Neural progenitor cell (in vitro differentiated cells): ENCODE measurements at regions not wholly inside any gene's neighbourhood (a gene's known extent, or its start where the extent isn't known, plus 50 kb on each side); places are given as distances from the start of the nearest gene placed in this dataset.

ENCODE experiments used
- DNase-seq: peaks from one replicate; pipeline ENCODE4 v3.0.0-alpha.2; 2016; ENCODE audit warnings: low spot score
- H2AFZ ChIP-seq: fragments of 200-600 bp; sonication (generic); replicated peaks from 2 replicates; pipeline ENCODE4 v1.6.1; 2016; ENCODE audit warnings: antibody characterized with exemption
- H3F3A ChIP-seq: fragments of 200-600 bp; sonication (generic); 2 replicates; pipeline ENCODE4 v1.6.1; 2016; ENCODE audit warnings: antibody characterized with exemption, low read depth
- H3K27ac ChIP-seq: fragments of 200-600 bp; sonication (generic); 2 replicates; pipeline ENCODE4 v1.5.1; 2016; ENCODE audit warnings: mild to moderate bottlenecking
- H3K27me3 ChIP-seq: fragments of 200-600 bp; sonication (generic); 2 replicates; pipeline ENCODE4 v1.6.1; 2016; ENCODE audit warnings: mild to moderate bottlenecking, moderate library complexity
- H3K36me3 ChIP-seq: fragments of 200-600 bp; sonication (generic); 2 replicates; pipeline ENCODE4 v1.5.1; 2016
- H3K4me1 ChIP-seq: fragments of 200-600 bp; sonication (generic); 2 replicates; pipeline ENCODE4 v1.6.1; 2016; ENCODE audit warnings: mixed run types
- H3K4me2 ChIP-seq: fragments of 200-600 bp; sonication (generic); 2 replicates; pipeline ENCODE4 v1.6.1; 2016
- H3K4me3 ChIP-seq: fragments of 200-600 bp; sonication (generic); 2 replicates; pipeline ENCODE4 v1.5.1; 2016
- H3K79me2 ChIP-seq: fragments of 200-600 bp; sonication (generic); 2 replicates; pipeline ENCODE4 v1.6.1; 2016; ENCODE audit warnings: low read depth
- H3K9ac ChIP-seq: fragments of 200-600 bp; sonication (generic); 2 replicates; pipeline ENCODE4 v1.6.1; 2016
- H3K9me3 ChIP-seq: fragments of 200-600 bp; sonication (generic); 2 replicates; pipeline ENCODE4 v1.5.1; 2016; ENCODE audit warnings: low read depth
- H4K20me1 ChIP-seq: fragments of 200-600 bp; sonication (generic); 2 replicates; pipeline ENCODE4 v1.6.1; 2016; ENCODE audit warnings: low read depth
- H3K27ac Mint-ChIP-seq: 3 replicates; pipeline ENCODE4 v1.8.0; 2021; ENCODE audit warnings: mixed read lengths
- H3K27me3 Mint-ChIP-seq: 2 replicates; pipeline ENCODE4 v1.8.0; 2022; ENCODE audit warnings: low read depth, mild to moderate bottlenecking, inconsistent platforms, moderate library complexity, mixed read lengths; ENCODE audit not compliant: insufficient read depth
- H3K36me3 Mint-ChIP-seq: 3 replicates; pipeline ENCODE4 v1.8.0; 2021; ENCODE audit warnings: mixed read lengths
- H3K4me1 Mint-ChIP-seq: 3 replicates; pipeline ENCODE4 v1.8.0; 2021; ENCODE audit warnings: mixed read lengths
- H3K4me3 Mint-ChIP-seq: 3 replicates; pipeline ENCODE4 v1.8.0; 2021; ENCODE audit warnings: mild to moderate bottlenecking, moderate library complexity, mixed read lengths
- H3K9me3 Mint-ChIP-seq: 3 replicates; pipeline ENCODE4 v1.8.0; 2020; ENCODE audit warnings: mixed read lengths
- EZH2 ChIP-seq: fragments of 200-600 bp; sonication (generic); IDR thresholded peaks from 2 replicates; pipeline ENCODE4 v1.6.1; 2017; ENCODE audit warnings: antibody characterized with exemption, mild to moderate bottlenecking, moderate library complexity
- EZH2phosphoT487 ChIP-seq: fragments of 200-600 bp; sonication (generic); IDR thresholded peaks from 2 replicates; pipeline ENCODE4 v1.6.1; 2017; ENCODE audit warnings: antibody characterized with exemption
- TF ChIP-seq, protein P1 (sequence below): fragments of 200-600 bp; sonication (generic); IDR thresholded peaks from 2 replicates; pipeline ENCODE4 v1.5.1; 2017; ENCODE audit warnings: antibody characterized with exemption, mild to moderate bottlenecking

DNA sequence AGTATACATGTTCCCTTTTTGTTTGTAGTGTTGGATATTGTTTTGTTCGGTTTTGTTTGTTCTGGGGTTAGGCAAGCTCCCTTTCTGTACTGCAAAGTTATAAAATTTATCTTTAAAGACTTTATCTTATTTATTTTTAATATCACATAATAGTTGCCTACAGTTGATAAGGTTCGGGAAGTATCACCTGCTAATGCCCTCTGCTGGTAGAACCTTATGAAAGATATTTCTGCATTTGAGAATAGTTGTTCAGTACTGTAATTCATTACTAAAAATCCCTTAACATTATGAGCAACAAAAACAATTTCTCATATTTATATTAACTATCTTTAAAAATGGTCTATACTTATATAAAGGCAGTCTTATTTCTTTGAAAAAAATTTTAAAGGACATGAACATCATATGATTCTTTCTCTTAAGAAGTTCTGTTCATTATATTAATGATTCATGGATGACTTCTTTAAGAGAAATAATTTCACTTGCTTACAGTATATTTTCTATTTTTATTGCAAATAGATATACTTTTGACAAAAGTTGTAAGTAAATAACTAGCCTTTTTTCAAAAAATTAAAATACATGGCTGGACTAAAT is 1126.8 kb downstream of the SI start:
- Mint-ChIP-seq H3K27me3 (no peaks in the 10 kb centered on the region), H3K36me3 (no peaks in the 10 kb centered on the region), H3K4me3 (no peak overlapping the region), H3K9me3 (no peaks in the 10 kb centered on the region), H3K4me1 (no peaks in the 10 kb centered on the region), H3K27ac (no peak overlapping the region)
- Histone ChIP-seq H2AFZ (no peak overlapping the region), H3K4me2 (no peak overlapping the region), H3K9me3 (no peaks in the 10 kb centered on the region), H3K4me1 (no peaks in the 10 kb centered on the region), H3K27ac (no peak overlapping the region), H3K4me3 (no peak overlapping the region), H3K36me3 (no peaks in the 10 kb centered on the region), H3K9ac (no peak overlapping the region), H3K27me3 (no peaks in the 10 kb centered on the region), H3K79me2 (no peaks in the 10 kb centered on the region), H3F3A (no peaks in the 10 kb centered on the region), H4K20me1 (no peaks in the 10 kb centered on the region)
- DNase-seq: no peak
- no peak for TF ChIP-seq EZH2phosphoT487
- TF ChIP-seq, protein P1, sequence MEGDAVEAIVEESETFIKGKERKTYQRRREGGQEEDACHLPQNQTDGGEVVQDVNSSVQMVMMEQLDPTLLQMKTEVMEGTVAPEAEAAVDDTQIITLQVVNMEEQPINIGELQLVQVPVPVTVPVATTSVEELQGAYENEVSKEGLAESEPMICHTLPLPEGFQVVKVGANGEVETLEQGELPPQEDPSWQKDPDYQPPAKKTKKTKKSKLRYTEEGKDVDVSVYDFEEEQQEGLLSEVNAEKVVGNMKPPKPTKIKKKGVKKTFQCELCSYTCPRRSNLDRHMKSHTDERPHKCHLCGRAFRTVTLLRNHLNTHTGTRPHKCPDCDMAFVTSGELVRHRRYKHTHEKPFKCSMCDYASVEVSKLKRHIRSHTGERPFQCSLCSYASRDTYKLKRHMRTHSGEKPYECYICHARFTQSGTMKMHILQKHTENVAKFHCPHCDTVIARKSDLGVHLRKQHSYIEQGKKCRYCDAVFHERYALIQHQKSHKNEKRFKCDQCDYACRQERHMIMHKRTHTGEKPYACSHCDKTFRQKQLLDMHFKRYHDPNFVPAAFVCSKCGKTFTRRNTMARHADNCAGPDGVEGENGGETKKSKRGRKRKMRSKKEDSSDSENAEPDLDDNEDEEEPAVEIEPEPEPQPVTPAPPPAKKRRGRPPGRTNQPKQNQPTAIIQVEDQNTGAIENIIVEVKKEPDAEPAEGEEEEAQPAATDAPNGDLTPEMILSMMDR: peak; percentile 49
- no peak for TF ChIP-seq EZH2

DNA sequence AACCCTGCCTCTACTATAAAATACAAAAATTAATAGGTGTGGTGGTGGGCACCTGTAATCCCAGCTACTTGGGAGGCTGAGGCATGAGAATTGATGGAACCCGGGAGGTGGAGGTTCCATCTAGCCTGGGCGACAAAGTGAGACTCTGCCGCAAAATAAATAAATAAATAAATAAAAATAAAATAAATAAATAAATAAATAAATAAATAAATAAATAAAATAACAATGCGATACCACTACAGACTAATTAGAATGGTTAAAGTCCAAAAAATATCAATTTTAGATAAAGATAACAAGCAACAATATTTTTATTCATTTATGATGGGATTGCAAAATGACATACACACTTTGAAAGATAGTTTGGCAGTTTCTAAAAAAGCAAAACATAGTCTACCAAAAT is 1131.5 kb downstream of the SI start:
- DNase-seq: no peak
- Mint-ChIP-seq H3K4me3 (no peak overlapping the region), H3K27ac (no peak overlapping the region), H3K36me3 (no peaks in the 10 kb centered on the region), H3K9me3 (peaks cover 15% of the 10 kb centered on the region), H3K4me1 (no peaks in the 10 kb centered on the region), H3K27me3 (no peaks in the 10 kb centered on the region)
- H3K4me2 ChIP-seq: no peak overlapping the region
- no peaks in the 10 kb centered on the region for H3K9me3 ChIP-seq
- no peaks in the 10 kb centered on the region for H3K4me1 ChIP-seq
- no peak overlapping the region for H3K4me3 ChIP-seq
- H3K36me3 ChIP-seq: no peaks in the 10 kb centered on the region
- H3F3A ChIP-seq: no peaks in the 10 kb centered on the region
- H3K27me3 ChIP-seq: no peaks in the 10 kb centered on the region
- TF ChIP-seq, protein P1: no peak
- TF ChIP-seq EZH2 (no peak), EZH2phosphoT487 (no peak)
- H3K27ac ChIP-seq: no peak overlapping the region
- H2AFZ ChIP-seq: no peak overlapping the region
- H3K79me2 ChIP-seq: no peaks in the 10 kb centered on the region
- H3K9ac ChIP-seq: no peak overlapping the region
- H4K20me1 ChIP-seq: no peaks in the 10 kb centered on the region

DNA sequence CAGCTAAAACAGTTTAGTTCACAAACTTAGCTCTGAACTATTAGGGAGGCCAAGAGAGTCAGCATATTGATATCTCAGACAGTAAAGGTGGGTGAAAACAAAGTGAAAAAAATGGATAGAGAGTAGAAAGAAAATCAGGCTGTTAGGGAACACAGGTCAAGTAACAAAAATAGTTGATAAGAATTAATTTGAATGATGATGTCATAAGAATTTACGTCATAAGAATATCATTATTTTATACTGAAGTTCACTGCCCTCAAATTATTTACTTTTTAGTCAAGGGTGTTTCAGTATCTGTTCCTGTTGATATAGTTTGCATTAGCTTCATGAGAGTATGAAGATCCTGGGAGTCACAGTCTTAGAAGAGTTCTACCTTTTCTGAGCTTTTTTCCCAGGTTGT is 1134.6 kb downstream of the SI start:
- Histone ChIP-seq H3K79me2 (no peaks in the 10 kb centered on the region), H3F3A (no peaks in the 10 kb centered on the region), H3K9me3 (no peaks in the 10 kb centered on the region), H3K9ac (no peak overlapping the region), H2AFZ (no peak overlapping the region), H4K20me1 (no peaks in the 10 kb centered on the region), H3K4me1 (no peaks in the 10 kb centered on the region), H3K27ac (no peak overlapping the region), H3K36me3 (no peaks in the 10 kb centered on the region), H3K27me3 (no peaks in the 10 kb centered on the region), H3K4me2 (no peak overlapping the region), H3K4me3 (no peak overlapping the region)
- TF ChIP-seq EZH2: no peak
- TF ChIP-seq, protein P1: no peak
- no peak for TF ChIP-seq EZH2phosphoT487
- no peaks in the 10 kb centered on the region for H3K36me3 Mint-ChIP-seq
- peaks cover 2% of the 10 kb centered on the region for H3K27me3 Mint-ChIP-seq
- H3K4me1 Mint-ChIP-seq: no peaks in the 10 kb centered on the region
- no peak for DNase-seq
- no peak overlapping the region for H3K27ac Mint-ChIP-seq
- no peak overlapping the region for H3K4me3 Mint-ChIP-seq
- H3K9me3 Mint-ChIP-seq: peaks cover 15% of the 10 kb centered on the region
